ENCODE measurements at regions not wholly inside any gene's neighbourhood (a gene's known extent, or its start where the extent isn't known, plus 50 kb on each side); places are given as distances from the start of the nearest gene placed in this dataset.

- H3K27me3 Mint-ChIP-seq = no peaks in the 10 kb centered on the region
- POLR2A ChIA-PET = no interaction called here
- H3K9me3 Mint-ChIP-seq = no peaks in the 10 kb centered on the region
- no peaks in the 10 kb centered on the region for H3K4me1 Mint-ChIP-seq
- no peak for DNase-seq
- H3K4me3 Mint-ChIP-seq = no peak overlapping the region
- no peak overlapping the region for H3K27ac Mint-ChIP-seq
- no peaks in the 10 kb centered on the region for H3K36me3 Mint-ChIP-seq
- ATAC-seq (ENCODE audit: low read depth) = no peak
Measured at GRCh38 chr10:58948303-58948702, 228.1 kb upstream of the PHYHIPL start.

- H3K27ac Mint-ChIP-seq = no peak overlapping the region
- H3K36me3 Mint-ChIP-seq = no peaks in the 10 kb centered on the region
- no peak for DNase-seq
- no peak overlapping the region for H3K4me3 Mint-ChIP-seq
- H3K4me1 Mint-ChIP-seq = no peaks in the 10 kb centered on the region
- no peaks in the 10 kb centered on the region for H3K27me3 Mint-ChIP-seq
- no peaks in the 10 kb centered on the region for H3K9me3 Mint-ChIP-seq
- no peak for ATAC-seq (ENCODE audit: low read depth)
- POLR2A ChIA-PET = no interaction called here
Measured at GRCh38 chr10:58950618-58951017, 225.8 kb upstream of the PHYHIPL start.

GRCh38 chr10:58951087-58951486, 225.4 kb upstream of the PHYHIPL start:
- Mint-ChIP-seq H3K4me3 (no peak overlapping the region), H3K36me3 (no peaks in the 10 kb centered on the region), H3K27ac (no peak overlapping the region), H3K9me3 (no peaks in the 10 kb centered on the region), H3K4me1 (no peaks in the 10 kb centered on the region), H3K27me3 (no peaks in the 10 kb centered on the region)
- no peak for DNase-seq
- ATAC-seq (ENCODE audit: low read depth) = no peak
- POLR2A ChIA-PET = no interaction called here

DNA sequence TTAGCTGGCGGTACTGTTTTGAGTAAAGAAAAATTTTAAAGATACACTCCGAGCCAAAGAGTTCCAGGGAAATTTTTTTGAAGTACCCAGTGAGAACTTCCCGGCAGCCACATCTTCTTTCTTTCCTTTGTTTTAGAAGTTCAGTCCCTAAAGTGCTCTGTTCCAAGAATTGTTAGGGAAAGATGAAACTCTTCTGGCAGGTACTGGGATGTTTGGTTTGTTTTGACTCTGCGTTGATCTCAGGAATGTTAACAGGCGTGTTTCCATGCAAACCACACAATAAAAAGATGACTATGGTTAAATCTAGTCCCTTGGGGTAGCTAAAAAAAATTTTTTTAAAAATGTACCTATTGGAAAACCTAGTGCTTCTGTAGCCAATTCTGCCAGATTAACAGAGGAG, 224.7 kb upstream of the PHYHIPL start:
- no peaks in the 10 kb centered on the region for H3K4me1 Mint-ChIP-seq
- DNase-seq (no peak), ATAC-seq (ENCODE audit: low read depth) (no peak)
- no peaks in the 10 kb centered on the region for H3K27me3 Mint-ChIP-seq
- no peak overlapping the region for H3K27ac Mint-ChIP-seq
- H3K36me3 Mint-ChIP-seq = no peaks in the 10 kb centered on the region
- no peak overlapping the region for H3K4me3 Mint-ChIP-seq
- H3K9me3 Mint-ChIP-seq = no peaks in the 10 kb centered on the region
- POLR2A ChIA-PET = no interaction called here

GRCh38 chr10:58952162-58952601, 224.3 kb upstream of the PHYHIPL start:
- H3K27ac Mint-ChIP-seq = no peak overlapping the region
- ATAC-seq (ENCODE audit: low read depth) (no peak), DNase-seq (no peak)
- H3K27me3 Mint-ChIP-seq = peaks cover under 1% of the 10 kb centered on the region
- H3K4me1 Mint-ChIP-seq = no peaks in the 10 kb centered on the region
- POLR2A ChIA-PET = no interaction called here
- no peaks in the 10 kb centered on the region for H3K9me3 Mint-ChIP-seq
- H3K36me3 Mint-ChIP-seq = no peaks in the 10 kb centered on the region
- H3K4me3 Mint-ChIP-seq = no peak overlapping the region

DNA sequence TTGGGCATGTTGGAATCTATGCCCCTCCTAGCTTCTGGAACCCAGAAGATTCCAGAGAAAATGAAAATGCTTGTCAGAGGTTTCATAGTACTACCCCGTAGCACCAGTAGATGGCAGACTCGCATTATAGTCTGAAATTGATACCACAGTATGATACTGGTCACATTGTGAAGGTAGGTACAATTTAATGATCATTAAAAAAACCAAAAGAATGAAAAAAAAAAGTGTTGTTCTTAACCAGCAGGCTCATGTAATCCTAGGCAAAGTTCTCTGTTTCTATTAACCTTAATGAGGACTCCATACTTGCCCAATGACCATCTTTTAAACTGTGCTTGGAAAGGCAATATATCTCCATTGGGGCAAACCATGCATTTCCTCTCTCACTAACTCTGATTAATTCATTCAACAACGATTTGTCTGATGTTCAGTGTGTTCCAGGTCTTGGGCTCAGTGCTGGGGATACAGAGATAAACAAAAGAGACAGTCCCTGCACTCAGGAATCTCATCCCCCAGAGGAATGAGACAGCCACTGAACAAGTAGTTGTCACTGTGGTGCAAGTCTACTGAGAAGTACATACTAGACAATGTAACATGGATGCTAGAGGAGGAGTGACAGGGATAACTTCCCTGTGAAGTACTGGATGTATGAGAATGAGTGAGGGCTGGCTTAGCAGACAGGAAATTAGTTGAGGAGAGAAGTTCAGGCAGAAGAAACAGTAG, 223.5 kb upstream of the PHYHIPL start:
- no peaks in the 10 kb centered on the region for H3K9me3 Mint-ChIP-seq
- peaks cover 2% of the 10 kb centered on the region for H3K27me3 Mint-ChIP-seq
- no peak overlapping the region for H3K27ac Mint-ChIP-seq
- no peaks in the 10 kb centered on the region for H3K36me3 Mint-ChIP-seq
- ATAC-seq (ENCODE audit: low read depth) (no peak), DNase-seq (no peak)
- no peaks in the 10 kb centered on the region for H3K4me1 Mint-ChIP-seq
- H3K4me3 Mint-ChIP-seq = no peak overlapping the region
- POLR2A ChIA-PET = no interaction called here

- DNase-seq (no peak), ATAC-seq (ENCODE audit: low read depth) (no peak)
- no peaks in the 10 kb centered on the region for H3K36me3 Mint-ChIP-seq
- no peak overlapping the region for H3K4me3 Mint-ChIP-seq
- H3K27ac Mint-ChIP-seq = no peak overlapping the region
- no peaks in the 10 kb centered on the region for H3K4me1 Mint-ChIP-seq
- no peaks in the 10 kb centered on the region for H3K9me3 Mint-ChIP-seq
- POLR2A ChIA-PET = no interaction called here
- peaks cover 2% of the 10 kb centered on the region for H3K27me3 Mint-ChIP-seq
Measured at GRCh38 chr10:58954178-58954577, 222.3 kb upstream of the PHYHIPL start.

DNA sequence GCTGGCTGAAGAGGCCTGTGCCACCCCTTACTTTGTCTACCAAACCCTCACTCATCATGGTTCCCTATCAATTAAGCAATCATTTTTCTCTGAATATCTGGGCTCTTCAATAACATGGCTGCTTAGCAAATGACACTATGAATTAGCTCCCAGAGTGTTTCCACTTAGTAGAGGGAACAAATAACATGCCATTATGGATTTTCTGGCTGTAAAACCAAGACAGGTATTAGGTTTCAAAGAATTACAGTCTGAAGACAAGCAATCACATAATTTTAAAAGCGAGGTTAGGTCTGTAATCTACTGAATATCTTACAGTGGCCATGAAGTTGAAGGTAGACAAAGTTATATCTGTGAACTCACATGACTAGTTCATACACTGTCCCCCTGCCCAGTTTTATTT, 220.8 kb upstream of the PHYHIPL start:
- POLR2A ChIA-PET = no interaction called here
- H3K4me3 Mint-ChIP-seq = no peak overlapping the region
- ATAC-seq (ENCODE audit: low read depth) (no peak), DNase-seq (no peak)
- no peaks in the 10 kb centered on the region for H3K4me1 Mint-ChIP-seq
- peaks cover 2% of the 10 kb centered on the region for H3K27me3 Mint-ChIP-seq
- H3K9me3 Mint-ChIP-seq = no peaks in the 10 kb centered on the region
- no peaks in the 10 kb centered on the region for H3K36me3 Mint-ChIP-seq
- H3K27ac Mint-ChIP-seq = no peak overlapping the region

GRCh38 chr10:58956926-58957325, 219.5 kb upstream of the PHYHIPL start:
- H3K4me3 Mint-ChIP-seq = no peak overlapping the region
- no peaks in the 10 kb centered on the region for H3K9me3 Mint-ChIP-seq
- no peaks in the 10 kb centered on the region for H3K36me3 Mint-ChIP-seq
- DNase-seq (no peak), ATAC-seq (ENCODE audit: low read depth) (no peak)
- peaks cover 2% of the 10 kb centered on the region for H3K27me3 Mint-ChIP-seq
- no peak overlapping the region for H3K27ac Mint-ChIP-seq
- no peaks in the 10 kb centered on the region for H3K4me1 Mint-ChIP-seq
- POLR2A ChIA-PET = no interaction called here

- Mint-ChIP-seq H3K9me3 (no peaks in the 10 kb centered on the region), H3K4me1 (no peaks in the 10 kb centered on the region)
- POLR2A ChIA-PET = no interaction called here
Measured at GRCh38 chr10:58957517-58957916, 218.9 kb upstream of the PHYHIPL start.

GRCh38 chr10:58963101-58963534, 213.3 kb upstream of the PHYHIPL start:
- POLR2A ChIA-PET = no interaction called here

More at GRCh38 chr10:58957517-58957916, 218.9 kb upstream of the PHYHIPL start:
- ATAC-seq (ENCODE audit: low read depth) = no peak
- Mint-ChIP-seq H3K27ac (no peak overlapping the region), H3K4me3 (no peak overlapping the region), H3K36me3 (no peaks in the 10 kb centered on the region), H3K27me3 (peaks cover 2% of the 10 kb centered on the region)
- DNase-seq = no peak

GRCh38 chr10:58963723-58964124, 212.7 kb upstream of the PHYHIPL start:
- Mint-ChIP-seq H3K9me3 (peaks cover 1% of the 10 kb centered on the region), H3K27ac (no peak overlapping the region)

More at GRCh38 chr10:58963101-58963534, 213.3 kb upstream of the PHYHIPL start:
- DNase-seq (no peak), ATAC-seq (ENCODE audit: low read depth) (no peak)
- Mint-ChIP-seq H3K4me1 (no peaks in the 10 kb centered on the region), H3K4me3 (no peak overlapping the region), H3K36me3 (no peaks in the 10 kb centered on the region), H3K27ac (no peak overlapping the region), H3K27me3 (no peaks in the 10 kb centered on the region), H3K9me3 (peaks cover 1% of the 10 kb centered on the region)

DNA sequence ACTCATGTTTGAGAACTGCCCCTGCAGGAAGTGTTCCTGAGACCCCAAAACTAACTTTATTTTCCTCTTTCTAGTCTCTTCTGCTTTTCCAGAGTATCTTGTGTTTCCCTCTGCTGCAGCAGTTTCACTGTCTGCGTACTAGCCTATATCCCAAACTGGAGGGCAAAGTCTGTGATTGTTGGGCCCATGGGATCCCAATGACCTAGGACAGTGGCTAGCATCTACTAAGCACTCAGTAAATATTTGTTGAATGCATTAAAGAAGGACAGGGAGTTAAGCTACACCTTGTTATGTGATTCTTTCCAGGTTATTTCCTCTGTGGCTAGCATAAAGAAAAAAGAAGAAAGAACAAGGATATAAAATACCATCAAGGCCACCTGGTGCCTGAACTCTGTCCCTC, 210.6 kb upstream of the PHYHIPL start:
- Mint-ChIP-seq H3K27ac (no peak overlapping the region), H3K27me3 (peaks cover 1% of the 10 kb centered on the region), H3K9me3 (peaks cover 1% of the 10 kb centered on the region), H3K4me3 (no peak overlapping the region), H3K36me3 (no peaks in the 10 kb centered on the region), H3K4me1 (no peaks in the 10 kb centered on the region)
- DNase-seq (no peak), ATAC-seq (ENCODE audit: low read depth) (no peak)
- POLR2A ChIA-PET = no interaction called here

More at GRCh38 chr10:58963723-58964124, 212.7 kb upstream of the PHYHIPL start:
- no peak overlapping the region for H3K4me3 Mint-ChIP-seq
- no peaks in the 10 kb centered on the region for H3K36me3 Mint-ChIP-seq
- ATAC-seq (ENCODE audit: low read depth) (no peak), DNase-seq (no peak)
- H3K4me1 Mint-ChIP-seq = no peaks in the 10 kb centered on the region
- no peaks in the 10 kb centered on the region for H3K27me3 Mint-ChIP-seq
- POLR2A ChIA-PET = no interaction called here

DNA sequence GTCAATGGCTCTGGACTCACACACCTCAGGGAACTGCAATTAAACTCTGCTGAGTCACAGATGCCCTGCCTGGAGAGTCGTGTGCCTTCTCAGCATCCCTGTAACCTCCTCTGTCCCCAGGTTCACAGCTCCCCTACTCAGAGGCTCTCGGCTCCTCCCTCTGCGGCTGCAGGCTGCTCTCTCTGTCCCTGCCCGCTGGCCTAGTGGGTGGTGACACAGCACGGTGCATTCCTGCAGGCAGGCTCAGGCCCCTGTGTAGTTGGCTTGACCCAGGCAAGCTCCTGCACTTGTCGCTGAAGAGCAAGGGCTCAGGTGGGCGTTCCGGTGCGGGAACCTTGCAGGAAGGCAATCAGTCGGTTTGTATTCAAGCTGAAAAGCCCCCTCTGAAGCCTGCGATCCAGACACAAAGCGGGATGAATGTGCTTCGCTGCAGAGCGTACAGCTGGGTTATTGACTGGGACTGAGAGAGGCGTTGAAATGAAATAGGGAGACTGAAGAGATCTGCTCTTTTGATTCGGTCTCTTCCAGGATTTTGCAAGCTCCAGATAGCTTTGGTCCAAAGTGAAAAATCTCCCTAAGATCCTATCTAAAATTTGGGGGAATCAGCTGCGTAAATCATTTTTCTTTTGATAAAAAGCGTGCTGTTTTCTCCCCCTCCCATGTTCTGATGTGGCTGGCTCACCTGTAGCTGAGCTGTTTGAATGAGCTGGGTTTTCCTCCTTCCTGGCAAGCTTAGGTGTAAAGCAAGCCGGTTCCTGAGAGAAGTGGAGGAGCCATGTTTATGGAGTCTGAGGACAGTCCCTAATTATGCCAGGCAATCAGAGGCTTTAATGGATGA, 208.7 kb upstream of the PHYHIPL start:
- H3K27me3 Mint-ChIP-seq = peaks cover 1% of the 10 kb centered on the region
- POLR2A ChIA-PET = no interaction called here
- no peak for ATAC-seq (ENCODE audit: low read depth)
- no peak overlapping the region for H3K27ac Mint-ChIP-seq
- no peak overlapping the region for H3K4me3 Mint-ChIP-seq
- no peak for DNase-seq
- H3K36me3 Mint-ChIP-seq = no peaks in the 10 kb centered on the region
- H3K4me1 Mint-ChIP-seq = no peaks in the 10 kb centered on the region
- peaks cover 1% of the 10 kb centered on the region for H3K9me3 Mint-ChIP-seq
